SK-MEL-5 (cell line): ENCODE measurements at regions not wholly inside any gene's neighbourhood (a gene's known extent, or its start where the extent isn't known, plus 50 kb on each side); places are given as distances from the start of the nearest gene placed in this dataset.
A peak's percentile ranks its signal among the peaks of the same experiment; 100 is the strongest.

Experiments
- DNase-seq: peaks from one replicate; pipeline ENCODE4 v3.0.0-alpha.2; 2016; ENCODE audit warnings: low read depth, low spot score
- in situ Hi-C: cut with HindIII; loops from 2 replicates; pipeline ENCODE4 v1.10.0; 2016; ENCODE audit warnings: low sequenced_read_pairs, high pct_unique_total_duplicates, low pct_unique_long_range_greater_than_20kb

GRCh38 chr2:150162241-150162942 lies 325.1 kb downstream of the RND3 start:
- in situ Hi-C loops = no loop called here
- no peak for DNase-seq

GRCh38 chr2:150160058-150160457 lies 327.4 kb downstream of the RND3 start:
- DNase-seq = no peak
- in situ Hi-C loops = no loop called here

- in situ Hi-C loops = no loop called here
- no peak for DNase-seq
Measured at GRCh38 chr2:150159300-150159699, 328.2 kb downstream of the RND3 start.

GRCh38 chr2:150156876-150157275 lies 330.6 kb downstream of the RND3 start:
- no peak for DNase-seq
- in situ Hi-C loops = no loop called here

- DNase-seq = no peak
- in situ Hi-C loops = no loop called here
Measured at GRCh38 chr2:150156415-150156814, 331.1 kb downstream of the RND3 start.

GRCh38 chr2:150154308-150154797 lies 333.1 kb downstream of the RND3 start:
- in situ Hi-C loops = no loop called here

GRCh38 chr2:150153646-150154307 lies 333.7 kb downstream of the RND3 start:
- in situ Hi-C loops = no loop called here
- no peak for DNase-seq

More at GRCh38 chr2:150154308-150154797, 333.1 kb downstream of the RND3 start:
- DNase-seq = no peak

GRCh38 chr2:150152230-150152629 lies 335.2 kb downstream of the RND3 start:
- DNase-seq = no peak
- in situ Hi-C loops = no loop called here

GRCh38 chr2:150150144-150150543 lies 337.3 kb downstream of the RND3 start:
- no peak for DNase-seq
- in situ Hi-C loops = no loop called here

- DNase-seq = no peak
- in situ Hi-C loops = no loop called here
Measured at GRCh38 chr2:150147889-150148683, 339.4 kb downstream of the RND3 start.

GRCh38 chr2:150146879-150147278 lies 340.6 kb downstream of the RND3 start:
- in situ Hi-C loops = no loop called here
- DNase-seq = no peak

GRCh38 chr2:150145299-150145692 lies 342.2 kb downstream of the RND3 start:
- in situ Hi-C loops = no loop called here
- no peak for DNase-seq

GRCh38 chr2:150144546-150145298 lies 342.7 kb downstream of the RND3 start:
- in situ Hi-C loops = no loop called here

GRCh38 chr2:150143087-150143536 lies 344.4 kb downstream of the RND3 start:
- DNase-seq = no peak
- in situ Hi-C loops = no loop called here

More at GRCh38 chr2:150144546-150145298, 342.7 kb downstream of the RND3 start:
- DNase-seq = no peak

- DNase-seq = no peak
- in situ Hi-C loops = no loop called here
Measured at GRCh38 chr2:150142561-150142960, 344.9 kb downstream of the RND3 start.

GRCh38 chr2:150141226-150142001 lies 346.1 kb downstream of the RND3 start:
- in situ Hi-C loops = no loop called here
- peak; percentile 62 for DNase-seq

- in situ Hi-C loops = no loop called here
- no peak for DNase-seq
Measured at GRCh38 chr2:150140777-150141176, 346.7 kb downstream of the RND3 start.
